ENCODE measurements at regions not wholly inside any gene's neighbourhood (a gene's known extent, or its start where the extent isn't known, plus 50 kb on each side); places are given as distances from the start of the nearest gene placed in this dataset.
"Not testable (repeated sequence)": the region's sequence is repeated elsewhere in the genome, so short reads cannot be mapped to it uniquely, and the experiment has no call there.

GRCh38 chr2:38486213-38487026 is 109.3 kb upstream of the ATL2 start:
- in situ Hi-C loops (cut with MboI; ENCODE audit: low pct_unique_long_range_greater_than_20kb, low sequenced_read_pairs): no loop called here
- no peak for DNase-seq

DNA sequence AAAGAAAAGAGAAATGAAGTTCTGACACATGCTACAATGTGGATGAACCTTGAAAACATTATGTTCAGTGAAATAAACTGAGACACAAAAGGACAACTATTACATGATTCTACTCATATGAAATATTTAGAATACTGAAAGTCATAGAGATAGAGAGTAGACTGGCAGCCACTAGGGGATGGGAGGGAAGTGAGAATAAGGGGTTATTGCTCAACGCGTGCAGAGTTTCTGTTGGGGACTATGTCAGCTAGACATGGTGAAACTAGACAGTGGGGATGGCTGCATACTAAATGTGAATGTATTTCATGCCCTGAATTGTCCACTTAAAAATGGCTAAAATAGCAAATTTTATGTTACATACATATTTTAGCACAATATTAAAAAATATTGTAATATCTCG is 108.7 kb upstream of the ATL2 start:
- in situ Hi-C loops (cut with MboI; ENCODE audit: low pct_unique_long_range_greater_than_20kb, low sequenced_read_pairs): no loop called here
- no peak for DNase-seq

GRCh38 chr2:38484957-38485356 is 107.9 kb upstream of the ATL2 start:
- in situ Hi-C loops (cut with MboI; ENCODE audit: low pct_unique_long_range_greater_than_20kb, low sequenced_read_pairs): no loop called here
- DNase-seq: no peak

DNA sequence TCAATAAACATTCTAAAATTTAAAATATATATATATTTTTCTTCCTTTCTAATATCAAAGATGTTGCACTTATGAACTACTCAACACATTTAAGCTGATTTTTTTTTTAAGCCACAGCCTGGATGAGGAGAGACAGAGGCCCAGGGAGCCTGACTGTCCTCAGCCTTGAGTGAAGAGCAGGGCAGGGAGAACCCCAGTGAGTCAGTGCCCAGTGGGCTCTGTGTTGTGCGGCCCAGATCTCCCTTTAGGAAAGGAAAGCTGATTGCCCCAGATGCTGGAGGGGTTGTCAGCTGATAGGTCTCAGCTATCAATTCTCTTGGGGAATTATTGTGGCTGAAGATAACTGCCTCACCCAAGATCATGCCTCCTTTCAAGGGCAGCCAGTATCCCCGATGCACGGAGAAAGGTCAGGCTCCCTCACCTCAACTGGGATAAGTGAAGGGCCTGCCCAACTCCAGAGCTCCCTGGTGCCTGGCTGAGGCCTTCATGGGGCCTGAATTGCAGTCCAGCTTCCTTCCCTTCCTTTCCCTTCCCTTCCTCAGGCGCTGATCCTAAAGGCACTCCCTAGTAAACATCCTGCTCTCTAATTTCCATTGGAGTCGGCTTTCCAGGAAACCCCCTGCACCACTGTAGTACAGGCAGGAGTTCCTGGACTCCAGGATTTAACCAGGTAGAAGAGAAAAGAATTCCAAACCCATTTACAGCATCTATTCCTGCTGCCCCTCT is 106.9 kb upstream of the ATL2 start:
- in situ Hi-C loops (cut with MboI; ENCODE audit: low pct_unique_long_range_greater_than_20kb, low sequenced_read_pairs): no loop called here

GRCh38 chr2:38482710-38483109 is 105.6 kb upstream of the ATL2 start:
- DNase-seq; in situ Hi-C loops (cut with MboI; ENCODE audit: low pct_unique_long_range_greater_than_20kb, low sequenced_read_pairs): not testable (repeated sequence)

More for the DNA sequence above, 106.9 kb upstream of the ATL2 start:
- DNase-seq: no peak

DNA sequence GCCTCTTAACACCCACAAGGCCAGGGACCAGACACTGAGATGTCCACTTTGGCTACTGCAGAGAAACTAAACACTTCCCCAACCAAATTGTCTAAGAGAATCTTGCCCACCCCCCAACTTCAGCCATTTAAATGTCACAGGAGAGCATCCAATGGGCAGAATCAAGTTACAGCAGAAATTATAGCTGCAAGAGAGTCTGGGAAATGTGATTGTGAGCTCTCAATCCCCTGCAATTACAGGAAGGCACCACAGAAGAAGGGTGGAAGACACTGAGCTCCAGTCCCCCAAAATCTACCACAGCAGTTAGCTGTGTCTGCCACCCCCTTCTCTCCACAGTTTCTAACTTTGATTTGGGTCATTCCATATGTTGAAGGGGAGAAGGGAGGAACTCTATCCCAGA is 103.5 kb upstream of the ATL2 start:
- in situ Hi-C loops (cut with MboI; ENCODE audit: low pct_unique_long_range_greater_than_20kb, low sequenced_read_pairs): no loop called here
- DNase-seq: no peak

GRCh38 chr2:38477006-38477405 is 99.9 kb upstream of the ATL2 start:
- in situ Hi-C loops (cut with MboI; ENCODE audit: low pct_unique_long_range_greater_than_20kb, low sequenced_read_pairs): no loop called here
- no peak for DNase-seq

- in situ Hi-C loops (cut with MboI; ENCODE audit: low pct_unique_long_range_greater_than_20kb, low sequenced_read_pairs): no loop called here
- DNase-seq: no peak
Measured at GRCh38 chr2:38475567-38475881, 98.5 kb upstream of the ATL2 start.

DNA sequence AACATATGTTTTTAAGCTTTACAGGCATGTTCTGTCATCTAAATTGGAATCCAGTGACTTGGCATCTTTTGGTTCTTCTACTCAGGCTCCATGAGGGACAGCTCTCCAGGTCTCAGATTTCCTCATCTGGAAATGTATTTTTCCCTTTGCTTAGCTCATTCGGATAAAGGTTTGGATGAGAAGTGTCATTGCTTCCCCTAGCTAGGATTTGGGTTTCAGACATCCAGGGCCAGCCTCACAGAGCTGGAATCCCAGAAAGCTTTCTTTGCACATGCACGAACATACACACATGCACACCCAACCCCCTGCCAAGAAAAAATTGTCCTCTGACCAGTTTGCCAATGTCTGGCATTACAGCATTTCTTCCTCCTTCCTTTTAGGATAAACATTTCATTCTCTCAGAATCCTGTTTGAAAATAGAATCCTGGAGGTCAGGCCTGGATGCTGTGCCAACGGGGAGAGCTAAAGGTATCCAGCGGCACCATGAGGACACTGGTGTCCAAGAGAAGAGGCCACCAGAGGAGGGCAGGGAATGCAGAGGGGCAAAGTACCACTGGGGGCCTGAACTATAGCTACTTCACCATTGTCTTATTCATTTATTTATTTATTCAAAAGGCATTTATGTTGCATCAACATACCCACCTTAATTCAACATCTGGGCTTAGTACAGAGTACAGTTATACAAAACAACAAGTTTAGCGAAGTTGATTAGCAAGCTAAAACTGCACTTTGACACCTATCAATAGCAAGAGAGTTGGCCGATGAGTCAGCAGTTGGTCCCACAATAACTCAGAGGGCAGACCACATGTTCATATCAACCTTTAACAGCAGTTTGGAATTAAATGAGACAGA is 97.9 kb upstream of the ATL2 start:
- no peak for DNase-seq
- in situ Hi-C loops (cut with MboI; ENCODE audit: low pct_unique_long_range_greater_than_20kb, low sequenced_read_pairs): no loop called here

GRCh38 chr2:38474021-38474456 is 97.0 kb upstream of the ATL2 start:
- in situ Hi-C loops (cut with MboI; ENCODE audit: low pct_unique_long_range_greater_than_20kb, low sequenced_read_pairs): no loop called here

DNA sequence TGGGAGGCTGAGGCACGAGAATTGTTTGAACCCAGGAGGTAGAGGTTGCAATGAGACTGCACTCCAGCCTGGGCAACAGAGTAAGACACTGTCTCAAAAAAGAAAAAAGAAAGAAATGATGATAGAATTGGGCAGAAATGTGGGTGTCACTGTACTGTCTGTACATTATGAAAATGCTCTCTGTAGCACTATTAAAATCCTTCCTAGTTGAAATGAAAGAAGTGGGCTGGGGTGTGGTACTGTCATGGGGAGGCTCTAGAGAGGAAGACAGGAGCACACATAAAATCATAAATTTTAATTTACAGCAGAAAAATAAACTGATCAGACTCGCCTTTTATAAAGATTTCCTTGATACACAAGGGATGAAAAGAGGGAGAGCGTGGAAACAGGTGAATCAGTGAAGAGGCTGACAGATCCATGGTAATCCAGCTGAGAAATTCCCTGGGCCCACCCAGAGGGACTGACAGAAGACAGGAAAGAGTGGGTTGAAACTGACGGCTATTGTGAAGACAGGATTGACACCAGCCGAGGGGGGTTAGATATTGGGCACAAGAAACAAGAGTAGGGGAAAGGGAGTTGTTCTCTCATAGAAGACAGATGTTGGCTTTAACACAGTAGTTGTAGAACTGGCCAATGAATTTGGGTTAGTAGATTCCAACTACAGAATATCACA is 96.4 kb upstream of the ATL2 start:
- in situ Hi-C loops (cut with MboI; ENCODE audit: low pct_unique_long_range_greater_than_20kb, low sequenced_read_pairs): no loop called here
- no peak for DNase-seq

More at GRCh38 chr2:38474021-38474456, 97.0 kb upstream of the ATL2 start:
- no peak for DNase-seq

- no peak for DNase-seq
- in situ Hi-C loops (cut with MboI; ENCODE audit: low pct_unique_long_range_greater_than_20kb, low sequenced_read_pairs): no loop called here
Measured at GRCh38 chr2:38470115-38470514, 93.0 kb upstream of the ATL2 start.

DNA sequence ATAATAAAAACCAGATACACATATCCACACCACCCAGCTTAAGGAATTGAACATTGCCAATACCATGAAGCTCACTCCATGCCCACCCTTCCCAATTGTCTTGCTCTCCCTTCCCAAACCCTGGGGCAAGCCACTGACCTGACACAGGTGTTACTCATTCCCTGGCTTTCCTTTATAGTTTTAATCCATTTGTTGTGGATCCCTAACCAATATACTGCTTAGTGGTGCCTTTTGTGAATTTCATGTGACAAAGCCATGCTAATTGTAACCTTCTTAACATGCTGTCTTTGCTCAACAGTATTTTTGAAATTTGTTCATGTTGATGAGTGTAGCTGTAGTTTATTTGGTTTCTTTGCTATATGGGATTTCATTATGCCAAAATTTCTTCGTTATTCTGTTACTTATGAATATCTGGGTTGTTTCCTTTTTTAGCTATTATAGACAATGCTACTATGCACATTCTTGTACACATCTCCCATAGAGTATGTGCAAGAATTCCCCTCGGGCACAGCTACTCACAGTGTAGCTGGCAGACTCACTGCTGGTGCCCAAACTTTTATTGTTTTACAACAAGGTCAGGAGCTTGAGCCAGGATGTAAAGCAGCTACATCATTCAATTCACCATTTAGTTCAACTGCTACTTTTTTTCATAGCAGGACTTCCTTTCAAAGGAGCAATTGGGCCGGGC is 90.8 kb upstream of the ATL2 start:
- DNase-seq: no peak
- in situ Hi-C loops (cut with MboI; ENCODE audit: low pct_unique_long_range_greater_than_20kb, low sequenced_read_pairs): no loop called here

- no peak for DNase-seq
- in situ Hi-C loops (cut with MboI; ENCODE audit: low pct_unique_long_range_greater_than_20kb, low sequenced_read_pairs): no loop called here
Measured at GRCh38 chr2:38466876-38467767, 90.0 kb upstream of the ATL2 start.

GRCh38 chr2:38466409-38466808 is 89.3 kb upstream of the ATL2 start:
- in situ Hi-C loops (cut with MboI; ENCODE audit: low pct_unique_long_range_greater_than_20kb, low sequenced_read_pairs): no loop called here

DNA sequence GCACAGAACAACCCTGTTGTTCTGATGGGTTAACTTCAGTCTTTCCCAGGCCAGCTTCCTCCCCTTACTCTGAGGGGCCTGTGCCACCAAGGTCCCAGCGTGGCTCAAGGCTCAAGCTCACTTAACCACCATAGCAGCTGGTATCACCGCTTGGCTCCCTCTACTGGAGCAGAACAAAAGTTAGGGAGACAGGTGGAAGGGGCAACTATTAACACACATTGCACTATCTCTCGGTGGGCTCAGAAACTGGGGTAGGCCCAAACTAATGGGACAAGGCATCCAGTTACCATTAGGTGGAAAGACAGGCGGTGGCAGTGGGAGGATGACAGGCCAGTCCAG is 88.7 kb upstream of the ATL2 start:
- in situ Hi-C loops (cut with MboI; ENCODE audit: low pct_unique_long_range_greater_than_20kb, low sequenced_read_pairs): no loop called here
- DNase-seq: peak; percentile 38

More at GRCh38 chr2:38466409-38466808, 89.3 kb upstream of the ATL2 start:
- DNase-seq: no peak

GRCh38 chr2:38464971-38465788 is 88.1 kb upstream of the ATL2 start:
- in situ Hi-C loops (cut with MboI; ENCODE audit: low pct_unique_long_range_greater_than_20kb, low sequenced_read_pairs): no loop called here
- DNase-seq: no peak
